ENCODE measurements at regions not wholly inside any gene's neighbourhood (a gene's known extent, or its start where the extent isn't known, plus 50 kb on each side); places are given as distances from the start of the nearest gene placed in this dataset.

GRCh38 chr12:84069699-84070098 is 842.9 kb downstream of the SLC6A15 start:
- Histone ChIP-seq H3K27ac (ENCODE audit: extremely low read depth, low read depth, low read length) (no peak overlapping the region), H3K4me3 (ENCODE audit: low read depth, low read length) (no peak overlapping the region), H3K36me3 (ENCODE audit: control insufficient read depth in 2 of 2, insufficient read depth in 1 of 2, low read length in 2 of 2) (no peaks in the 10 kb centered on the region), H3K9me3 (ENCODE audit: control insufficient read depth, insufficient read depth, low read depth, low read length) (no peaks in the 10 kb centered on the region), H3K4me1 (ENCODE audit: control insufficient read depth, insufficient read depth, low read length) (no peaks in the 10 kb centered on the region)
- POLR2A ChIA-PET, result no interaction called here
- TF ChIP-seq ZNF585B (tag by site-specific recombination; IDR thresholded peaks at IDR 0.05) (no peak), ZSCAN23 (tag by site-specific recombination; IDR thresholded peaks at IDR 0.05) (no peak), ZNF701 (tag by site-specific recombination; IDR thresholded peaks at IDR 0.05) (no peak), ZNF548 (tag by site-specific recombination; IDR thresholded peaks at IDR 0.05) (no peak), ZNF629 (tag by site-specific recombination; IDR thresholded peaks at IDR 0.05) (no peak), ZNF416 (tag by site-specific recombination; IDR thresholded peaks at IDR 0.05) (no peak), FEZF1 (tag by site-specific recombination; IDR thresholded peaks at IDR 0.05) (no peak), ZNF280D (tag by site-specific recombination; IDR thresholded peaks at IDR 0.05) (no peak), ZBTB6 (tag by site-specific recombination; IDR thresholded peaks at IDR 0.05) (no peak), HIC1 (tag by site-specific recombination; IDR thresholded peaks at IDR 0.05) (no peak), ZNF2 (tag by site-specific recombination; IDR thresholded peaks at IDR 0.05) (no peak), ZNF561 (tag by site-specific recombination; IDR thresholded peaks at IDR 0.05; ENCODE audit: borderline replicate concordance) (no peak), REST (tag by site-specific recombination; IDR thresholded peaks at IDR 0.05) (no peak), SCRT1 (tag by site-specific recombination; IDR thresholded peaks at IDR 0.05; ENCODE audit: borderline replicate concordance) (no peak), ZNF211 (tag by site-specific recombination; IDR thresholded peaks at IDR 0.05; ENCODE audit: low read depth) (no peak)
- CTCF ChIA-PET, result no interaction called here

- CTCF ChIA-PET, result no interaction called here
- Histone ChIP-seq H3K27ac (ENCODE audit: extremely low read depth, low read depth, low read length) (no peak overlapping the region), H3K4me3 (ENCODE audit: low read depth, low read length) (no peak overlapping the region), H3K36me3 (ENCODE audit: control insufficient read depth in 2 of 2, insufficient read depth in 1 of 2, low read length in 2 of 2) (no peaks in the 10 kb centered on the region), H3K9me3 (ENCODE audit: control insufficient read depth, insufficient read depth, low read depth, low read length) (no peaks in the 10 kb centered on the region), H3K4me1 (ENCODE audit: control insufficient read depth, insufficient read depth, low read length) (no peaks in the 10 kb centered on the region)
- POLR2A ChIA-PET, result no interaction called here
- TF ChIP-seq ZIC2 (tag by site-specific recombination; IDR thresholded peaks at IDR 0.05) (no peak), ZNF202 (tag by site-specific recombination; IDR thresholded peaks at IDR 0.05; ENCODE audit: borderline replicate concordance) (no peak), ZNF600 (tag by site-specific recombination; IDR thresholded peaks at IDR 0.05) (no peak), ZNF175 (tag by site-specific recombination; IDR thresholded peaks at IDR 0.05) (no peak), ZNF660 (tag by site-specific recombination; IDR thresholded peaks at IDR 0.05) (no peak), ZNF776 (tag by site-specific recombination; IDR thresholded peaks at IDR 0.05; ENCODE audit: borderline replicate concordance) (no peak), ZFP3 (tag by site-specific recombination; IDR thresholded peaks at IDR 0.05; ENCODE audit: low read depth) (no peak), ZNF214 (tag by site-specific recombination; IDR thresholded peaks at IDR 0.05; ENCODE audit: borderline replicate concordance) (no peak), ZNF580 (tag by site-specific recombination; IDR thresholded peaks at IDR 0.05) (no peak), ZNF394 (tag by site-specific recombination; IDR thresholded peaks at IDR 0.05; ENCODE audit: borderline replicate concordance) (no peak), ZNF664 (tag by site-specific recombination; IDR thresholded peaks at IDR 0.05) (no peak)
Observed at GRCh38 chr12:84069198-84069597, 843.4 kb downstream of the SLC6A15 start.
